HCT116 (cell line): ENCODE measurements at regions not wholly inside any gene's neighbourhood (a gene's known extent, or its start where the extent isn't known, plus 50 kb on each side); places are given as distances from the start of the nearest gene placed in this dataset.

Experiments used
- ATAC-seq: fragments of 200-7000 bp; cut with Tn5 transposase; 2 replicates; pipeline ENCODE4 v1.9.1; 2020; ENCODE audit warnings: mild to moderate bottlenecking, moderate library complexity
- BruUV-seq: library from RNA; stranded (reverse); fragments of 400-500 nt; replicated peaks from 2 replicates; lab custom pipeline; 2021; lab: Mats Ljungman, UMichigan
- CTCF ChIA-PET: fragments of 300-600 bp; sonication (Branson Sonifier 250); formaldehyde crosslinking; loops from one replicate; lab custom pipeline; 2021; ENCODE audit warnings: antibody characterized with exemption; lab: Charles Lee
- POLR2A ChIA-PET: fragments of 300-600, 350-600 bp; sonication (Branson Sonifier 250); formaldehyde crosslinking; loops from one replicate; lab custom pipeline; 2021; ENCODE audit warnings: antibody characterized with exemption; lab: Charles Lee
- RAD21 ChIA-PET, 2 experiments: fragments of 300-600 bp; sonication (Branson Sonifier 250); formaldehyde crosslinking; loops; one replicate each; lab custom pipeline; 2023; ENCODE audit warnings: low total read pairs in 2 of 2; ENCODE audit not compliant: uncharacterized antibody in 2 of 2, unreplicated experiment in 2 of 2, low non-redundant PET in 1 of 2; lab: Charles Lee
- DNase-seq: peaks from one replicate; pipeline ENCODE4 v3.0.0-alpha.2; 2010; ENCODE audit warnings: low read depth, low spot score
- H2AFZ ChIP-seq: fragments of 200-600 bp; shearing (Covaris generic), sonication (generic); 2 replicates; pipeline ENCODE4 v1.6.1; 2017; ENCODE audit warnings: low read depth, mixed run types, mixed read lengths, antibody characterized with exemption, low read length; ENCODE audit not compliant: poor library complexity, severe bottlenecking
- H3K27ac ChIP-seq: 2 replicates; pipeline ENCODE4 v1.5.1; 2012; ENCODE audit warnings: low read depth, low read length
- H3K27me3 ChIP-seq: fragments of 200-600 bp; sonication (generic); 2 replicates; pipeline ENCODE4 v1.6.1; 2016; ENCODE audit warnings: mixed run types, low read length, mixed read lengths; ENCODE audit not compliant: insufficient read depth
- H3K36me3 ChIP-seq, 2 experiments: fragments of 200-500 bp in 1 of 2; fragments of 200-600 bp in 1 of 2; sonication (Bioruptor generic) in 1 of 2; sonication (generic) in 1 of 2; 2 replicates each; pipeline versions ENCODE4 v1.5.1 to v1.6.1; 2014 to 2016; ENCODE audit warnings: low read length in 2 of 2, inconsistent platforms in 1 of 2, mixed read lengths in 1 of 2, mixed run types in 1 of 2; ENCODE audit not compliant: insufficient read depth in 2 of 2, control insufficient read depth in 1 of 2
- H3K4me1 ChIP-seq, 2 experiments: fragments of 200-600 bp in 1 of 2; sonication (generic) in 1 of 2; 2 replicates each; pipeline versions ENCODE4 v1.5.1 to v1.6.1; 2012 to 2017; ENCODE audit warnings: low read length in 2 of 2, inconsistent platforms in 1 of 2, mild to moderate bottlenecking in 1 of 2, mixed read lengths in 1 of 2, mixed run types in 1 of 2, moderate library complexity in 1 of 2; ENCODE audit not compliant: insufficient read depth in 2 of 2, control insufficient read depth in 1 of 2
- H3K4me2 ChIP-seq: fragments of 200-600 bp; sonication (generic); 2 replicates; pipeline ENCODE4 v1.6.1; 2017; ENCODE audit warnings: mixed run types, low read length, mixed read lengths
- H3K4me3 ChIP-seq, 2 experiments: fragments of 200-600 bp in 1 of 2; sonication (generic) in 1 of 2; replicated peaks in 1 of 2; 2 replicates each; pipeline ENCODE4 v1.5.1; 2011 to 2016; ENCODE audit warnings: low read length in 2 of 2, control low read depth in 1 of 2, low read depth in 1 of 2, mild to moderate bottlenecking in 1 of 2, mixed read lengths in 1 of 2, mixed run types in 1 of 2
- H3K79me2 ChIP-seq: fragments of 200-600 bp; sonication (generic); 2 replicates; pipeline ENCODE4 v1.6.1; 2017; ENCODE audit warnings: mild to moderate bottlenecking, mixed run types, low read length, moderate library complexity, mixed read lengths; ENCODE audit not compliant: insufficient read depth
- H3K9ac ChIP-seq: fragments of 200-600 bp; sonication (generic); 2 replicates; pipeline ENCODE4 v1.6.1; 2016; ENCODE audit warnings: low read length, mixed read lengths
- H3K9me2 ChIP-seq: fragments of 200-600 bp; sonication (generic), shearing (Covaris generic); 2 replicates; pipeline ENCODE4 v1.6.1; 2017; ENCODE audit warnings: mixed run types, mild to moderate bottlenecking, moderate library complexity; ENCODE audit not compliant: insufficient read depth
- H3K9me3 ChIP-seq, 2 experiments: fragments of 200-500 bp in 1 of 2; fragments of 200-600 bp in 1 of 2; sonication (Bioruptor generic) in 1 of 2; sonication (generic) in 1 of 2; 2 replicates each; pipeline ENCODE4 v1.6.1; 2014 to 2017; ENCODE audit warnings: low read length in 2 of 2, mixed read lengths in 2 of 2, inconsistent platforms in 1 of 2, low read depth in 1 of 2, mild to moderate bottlenecking in 1 of 2, mixed run types in 1 of 2, moderate library complexity in 1 of 2; ENCODE audit not compliant: control insufficient read depth in 1 of 2, insufficient read depth in 1 of 2
- H4K20me1 ChIP-seq: fragments of 200-600 bp; sonication (generic), shearing (Covaris generic); 2 replicates; pipeline ENCODE4 v1.6.1; 2017; ENCODE audit warnings: mixed run types, mild to moderate bottlenecking, moderate library complexity; ENCODE audit not compliant: insufficient read depth
- CBX3 ChIP-seq: IDR thresholded peaks from 2 replicates; pipeline ENCODE4 v1.6.1; 2012; ENCODE audit warnings: low read depth
- CEBPB ChIP-seq: IDR thresholded peaks from 2 replicates; pipeline ENCODE4 v1.6.1; 2012; ENCODE audit warnings: low read depth
- CTCF ChIP-seq, 3 experiments: fragments of 200-600 bp in 1 of 3; sonication (generic) in 1 of 3; IDR thresholded peaks in 2 of 3; conservative IDR thresholded peaks in 1 of 3; 2 replicates each; pipeline ENCODE4 v1.5.1; 2012 to 2017; ENCODE audit warnings: low read depth in 2 of 3, low read length in 2 of 3, antibody characterized with exemption in 1 of 3, borderline replicate concordance in 1 of 3, control low read depth in 1 of 3, mild to moderate bottlenecking in 1 of 3, mixed read lengths in 1 of 3, mixed run types in 1 of 3, moderate library complexity in 1 of 3; ENCODE audit not compliant: insufficient read depth in 1 of 3
- EGR1 ChIP-seq: IDR thresholded peaks from 2 replicates; pipeline ENCODE4 v1.6.1; 2012; ENCODE audit warnings: low read depth
- ELF1 ChIP-seq: IDR thresholded peaks from 2 replicates; pipeline ENCODE4 v1.6.1; 2012; ENCODE audit warnings: low read depth, borderline replicate concordance
- EZH2 ChIP-seq: fragments of 200-600 bp; sonication (generic); IDR thresholded peaks from 2 replicates; pipeline ENCODE4 v1.6.1; 2017; ENCODE audit warnings: antibody characterized with exemption, mixed run types
- EZH2phosphoT487 ChIP-seq: fragments of 200-600 bp; IDR thresholded peaks from 2 replicates; pipeline ENCODE4 v1.6.1; 2018; ENCODE audit warnings: antibody characterized with exemption, borderline replicate concordance
- FOSL1 ChIP-seq: IDR thresholded peaks from 2 replicates; pipeline ENCODE4 v1.6.1; 2012; ENCODE audit warnings: low read depth
- POLR2A ChIP-seq: IDR thresholded peaks from 2 replicates; pipeline ENCODE4 v1.7.0; 2011; ENCODE audit warnings: borderline replicate concordance; ENCODE audit not compliant: insufficient read depth, insufficient read length; ENCODE audit errors: extremely low read depth
- RAD21 ChIP-seq: IDR thresholded peaks from 2 replicates; pipeline ENCODE4 v1.6.1; 2012; ENCODE audit warnings: low read depth, mild to moderate bottlenecking
- REST ChIP-seq: IDR thresholded peaks from 2 replicates; pipeline ENCODE4 v1.6.1; 2012; ENCODE audit warnings: low read depth
- SIN3A ChIP-seq: IDR thresholded peaks from 2 replicates; pipeline ENCODE4 v1.6.1; 2012; ENCODE audit warnings: low read depth
- SRF ChIP-seq: IDR thresholded peaks from 2 replicates; pipeline ENCODE4 v1.6.1; 2012; ENCODE audit warnings: low read depth
- TCF7L2 ChIP-seq: IDR thresholded peaks from 2 replicates; pipeline ENCODE4 v1.7.0; 2011; ENCODE audit warnings: borderline replicate concordance, inconsistent platforms; ENCODE audit not compliant: insufficient read depth, insufficient read length; ENCODE audit errors: extremely low read depth
- YY1 ChIP-seq: IDR thresholded peaks from 2 replicates; pipeline ENCODE4 v1.6.1; 2011; ENCODE audit warnings: low read length, low read depth, moderate library complexity, mild to moderate bottlenecking; ENCODE audit not compliant: insufficient replicate concordance; ENCODE audit errors: extremely low read depth
- ZFX ChIP-seq: fragments of 450-650 bp; IDR thresholded peaks from 2 replicates; pipeline ENCODE4 v1.6.1; 2017
- intact Hi-C: fragments of 100-400 bp; cut with micrococcal nuclease; formaldehyde crosslinking; loops from 2 replicates; pipeline ENCODE4 v1.10.0; 2022
- TF ChIP-seq, protein P1 (sequence below): IDR thresholded peaks from 2 replicates; pipeline ENCODE4 v1.6.1; 2012

- H3K9ac ChIP-seq: no peak overlapping the region
- no peaks in the 10 kb centered on the region for H3K9me2 ChIP-seq
- TF ChIP-seq CEBPB (no peak), RAD21 (no peak), YY1 (no peak), EGR1 (no peak)
- POLR2A ChIA-PET: no interaction called here
- no peak for ATAC-seq
- no peaks in the 10 kb centered on the region for H3K27me3 ChIP-seq
- no peaks in the 10 kb centered on the region for H3K79me2 ChIP-seq
- no peak overlapping the region for H3K4me3 ChIP-seq
- no TSS peak for BruUV-seq
- no peaks in the 10 kb centered on the region for H3K36me3 ChIP-seq
- no peaks in the 10 kb centered on the region for H3K4me1 ChIP-seq
- CTCF ChIA-PET: no interaction called here
- no peak overlapping the region for H3K4me2 ChIP-seq
- H3K9me3 ChIP-seq: peaks cover 4 to 7% of the 10 kb centered on the region in 2 experiments; a peak in 2 of 4 replicates
- H3K27ac ChIP-seq: no peak overlapping the region
- H2AFZ ChIP-seq: no peak overlapping the region
- no peak for DNase-seq
- intact Hi-C loops: no loop called here
- no peaks in the 10 kb centered on the region for H4K20me1 ChIP-seq
- RAD21 ChIA-PET: no interaction called here
These were observed 938.6 kb upstream of the WWC1 start for GRCh38 chr5:167352801-167353200.

DNA sequence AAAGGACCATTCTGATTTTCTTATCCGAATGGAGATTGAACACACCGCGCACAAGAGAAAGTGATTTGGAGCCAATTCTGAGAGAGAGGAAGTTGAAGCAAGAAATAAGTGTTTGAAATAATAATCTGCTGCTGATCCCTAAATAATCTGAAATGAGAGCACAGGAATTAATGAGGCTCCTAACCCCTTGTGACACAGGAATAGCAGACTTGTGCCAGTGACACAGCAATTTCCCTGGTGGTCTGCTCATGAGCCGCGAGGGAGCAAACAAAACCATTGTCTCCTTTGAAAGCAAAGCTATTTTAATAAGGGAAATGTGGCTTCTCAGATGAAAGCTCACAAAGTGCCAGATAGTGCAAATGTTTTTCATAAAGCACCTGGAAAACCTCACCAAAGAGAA lies 936.1 kb upstream of the WWC1 start:
- Histone ChIP-seq H4K20me1 (no peaks in the 10 kb centered on the region), H3K4me1 (no peaks in the 10 kb centered on the region), H3K4me2 (no peak overlapping the region), H3K79me2 (no peaks in the 10 kb centered on the region), H3K4me3 (no peak overlapping the region), H3K9me2 (no peaks in the 10 kb centered on the region), H3K36me3 (no peaks in the 10 kb centered on the region), H3K9me3 (peaks cover 7 to 16% of the 10 kb centered on the region in 2 experiments; a peak in 2 of 4 replicates), H3K27me3 (no peaks in the 10 kb centered on the region), H3K27ac (no peak overlapping the region), H2AFZ (no peak overlapping the region), H3K9ac (no peak overlapping the region)
- CTCF ChIA-PET: no interaction called here
- DNase-seq: no peak
- BruUV-seq: no TSS peak
- POLR2A ChIA-PET: no interaction called here
- RAD21 ChIA-PET: no interaction called here
- ATAC-seq: no peak
- intact Hi-C loops: no loop called here
- TF ChIP-seq CBX3 (no peak), CEBPB (no peak), YY1 (no peak), POLR2A (no peak), EZH2phosphoT487 (no peak), EGR1 (no peak), ZFX (no peak), EZH2 (no peak), CTCF (IDR thresholded peaks at IDR 0.05 in 2 of 3, conservative IDR thresholded peaks at IDR 0.05 in 1 of 3; ENCODE audit: borderline replicate concordance in 1 of 3, insufficient read depth in 1 of 3, low read depth in 2 of 3, low read length in 2 of 3) (no peak), REST (no peak), SIN3A (no peak), ELF1 (no peak), TCF7L2 (no peak), FOSL1 (no peak), SRF (no peak)
- TF ChIP-seq, protein P1, sequence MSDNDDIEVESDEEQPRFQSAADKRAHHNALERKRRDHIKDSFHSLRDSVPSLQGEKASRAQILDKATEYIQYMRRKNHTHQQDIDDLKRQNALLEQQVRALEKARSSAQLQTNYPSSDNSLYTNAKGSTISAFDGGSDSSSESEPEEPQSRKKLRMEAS: no peak
